HAP-1 (cell line): ENCODE measurements at regions not wholly inside any gene's neighbourhood (a gene's known extent, or its start where the extent isn't known, plus 50 kb on each side); places are given as distances from the start of the nearest gene placed in this dataset.
"Not testable (repeated sequence)": the region's sequence is repeated elsewhere in the genome, so short reads cannot be mapped to it uniquely, and the experiment has no call there.

Source experiments
- DNase-seq, 2 experiments: peaks; one replicate each; pipeline ENCODE4 v3.0.0-alpha.2; 2016 to 2020; ENCODE audit warnings: low spot score in 2 of 2
- H3K27me3 ChIP-seq: fragments of 250-450 bp; sonication (Bioruptor Pico); 2 replicates; pipeline ENCODE4 v1.5.1; 2020; ENCODE audit warnings: low read depth, mild to moderate bottlenecking, moderate library complexity
- H3K36me3 ChIP-seq: fragments of 250-450 bp; sonication (Bioruptor Pico); replicated peaks from 2 replicates; pipeline ENCODE4 v1.5.1; 2020; ENCODE audit warnings: mild to moderate bottlenecking
- H3K4me1 ChIP-seq: fragments of 250-450 bp; sonication (Bioruptor Pico); 2 replicates; pipeline ENCODE4 v1.5.1; 2020; ENCODE audit warnings: mild to moderate bottlenecking
- H3K4me3 ChIP-seq: fragments of 250-450 bp; sonication (Bioruptor Pico); 2 replicates; pipeline ENCODE4 v1.5.1; 2020; ENCODE audit warnings: mild to moderate bottlenecking, moderate library complexity
- H3K9me3 ChIP-seq: fragments of 250-450 bp; sonication (Bioruptor Pico); 2 replicates; pipeline ENCODE4 v1.5.1; 2020; ENCODE audit warnings: mild to moderate bottlenecking, moderate library complexity
- in situ Hi-C: fragments of 300-500 bp; cut with MboI; formaldehyde crosslinking; loops from 3 replicates; pipeline ENCODE4 v1.14.3; 2020; ENCODE audit warnings: low sequenced_read_pairs, inconsistent platforms, mixed read lengths

- H3K9me3 ChIP-seq, DNase-seq, H3K4me3 ChIP-seq, H3K36me3 ChIP-seq, H3K4me1 ChIP-seq, in situ Hi-C loops, H3K27me3 ChIP-seq: not testable (repeated sequence)
Observed at GRCh38 chr16:16448423-16448822, 69.5 kb downstream of the NPIPA7 start.

GRCh38 chr16:16449712-16450237 lies 70.8 kb downstream of the NPIPA7 start:
- H3K4me3 ChIP-seq, H3K36me3 ChIP-seq, DNase-seq, in situ Hi-C loops, H3K27me3 ChIP-seq, H3K9me3 ChIP-seq, H3K4me1 ChIP-seq: not testable (repeated sequence)

- H3K36me3 ChIP-seq, H3K4me1 ChIP-seq, H3K4me3 ChIP-seq, H3K27me3 ChIP-seq, DNase-seq, in situ Hi-C loops, H3K9me3 ChIP-seq: not testable (repeated sequence)
Observed at GRCh38 chr16:16451721-16452410, 72.9 kb downstream of the NPIPA7 start.

- H3K4me1 ChIP-seq, H3K36me3 ChIP-seq, H3K9me3 ChIP-seq, H3K27me3 ChIP-seq, DNase-seq, in situ Hi-C loops, H3K4me3 ChIP-seq: not testable (repeated sequence)
Observed at GRCh38 chr16:16458579-16458978, 79.6 kb downstream of the NPIPA7 start.

GRCh38 chr16:16463792-16464191 lies 84.9 kb downstream of the NPIPA7 start:
- H3K4me1 ChIP-seq, H3K9me3 ChIP-seq, H3K36me3 ChIP-seq, DNase-seq, in situ Hi-C loops, H3K27me3 ChIP-seq, H3K4me3 ChIP-seq: not testable (repeated sequence)

- DNase-seq, H3K9me3 ChIP-seq, H3K36me3 ChIP-seq, H3K4me3 ChIP-seq, H3K4me1 ChIP-seq, H3K27me3 ChIP-seq, in situ Hi-C loops: not testable (repeated sequence)
Observed at GRCh38 chr16:16488919-16489318, 110.0 kb downstream of the NPIPA7 start.

- H3K9me3 ChIP-seq, DNase-seq: not testable (repeated sequence)
Observed at GRCh38 chr16:16489466-16489865, 110.5 kb downstream of the NPIPA7 start.

GRCh38 chr16:16494114-16494513 lies 115.2 kb downstream of the NPIPA7 start:
- H3K4me3 ChIP-seq, DNase-seq, H3K27me3 ChIP-seq, H3K9me3 ChIP-seq, in situ Hi-C loops, H3K36me3 ChIP-seq, H3K4me1 ChIP-seq: not testable (repeated sequence)

More at GRCh38 chr16:16489466-16489865, 110.5 kb downstream of the NPIPA7 start:
- H3K36me3 ChIP-seq, in situ Hi-C loops, H3K4me1 ChIP-seq, H3K4me3 ChIP-seq, H3K27me3 ChIP-seq: not testable (repeated sequence)

GRCh38 chr16:16494998-16495397 lies 116.1 kb downstream of the NPIPA7 start:
- in situ Hi-C loops, H3K36me3 ChIP-seq, H3K4me1 ChIP-seq, DNase-seq, H3K9me3 ChIP-seq, H3K4me3 ChIP-seq, H3K27me3 ChIP-seq: not testable (repeated sequence)

- in situ Hi-C loops = not testable (repeated sequence)
Observed at GRCh38 chr16:16499875-16500274, 120.9 kb downstream of the NPIPA7 start.

GRCh38 chr16:16507041-16507440 lies 128.1 kb downstream of the NPIPA7 start:
- H3K9me3 ChIP-seq, H3K36me3 ChIP-seq, H3K4me3 ChIP-seq, H3K4me1 ChIP-seq, in situ Hi-C loops, H3K27me3 ChIP-seq, DNase-seq: not testable (repeated sequence)

More at GRCh38 chr16:16499875-16500274, 120.9 kb downstream of the NPIPA7 start:
- H3K27me3 ChIP-seq, DNase-seq, H3K4me1 ChIP-seq, H3K9me3 ChIP-seq, H3K4me3 ChIP-seq, H3K36me3 ChIP-seq: not testable (repeated sequence)

GRCh38 chr16:16508344-16508743 lies 129.4 kb downstream of the NPIPA7 start:
- H3K36me3 ChIP-seq, H3K4me3 ChIP-seq, DNase-seq, H3K9me3 ChIP-seq, H3K27me3 ChIP-seq, in situ Hi-C loops, H3K4me1 ChIP-seq: not testable (repeated sequence)

GRCh38 chr16:16519395-16519794 lies 140.5 kb downstream of the NPIPA7 start:
- H3K9me3 ChIP-seq, H3K4me1 ChIP-seq, DNase-seq, in situ Hi-C loops, H3K27me3 ChIP-seq, H3K36me3 ChIP-seq, H3K4me3 ChIP-seq: not testable (repeated sequence)

GRCh38 chr16:16521239-16522002 lies 142.5 kb downstream of the NPIPA7 start:
- H3K27me3 ChIP-seq, in situ Hi-C loops, DNase-seq, H3K4me3 ChIP-seq, H3K9me3 ChIP-seq, H3K4me1 ChIP-seq, H3K36me3 ChIP-seq: not testable (repeated sequence)
